Nephron progenitor cell (in vitro differentiated cells): ENCODE measurements at regions not wholly inside any gene's neighbourhood (a gene's known extent, or its start where the extent isn't known, plus 50 kb on each side); places are given as distances from the start of the nearest gene placed in this dataset.
A peak's percentile ranks its signal among the peaks of the same experiment; 100 is the strongest.
"Not testable (repeated sequence)": the region's sequence is repeated elsewhere in the genome, so short reads cannot be mapped to it uniquely, and the experiment has no call there.

Experiments used
- DNase-seq: peaks from one replicate; pipeline ENCODE4 v3.0.0; 2021
- H3K27ac Mint-ChIP-seq: 2 replicates; pipeline ENCODE4 v1.8.0; 2021; ENCODE audit warnings: mild to moderate bottlenecking, moderate library complexity, mixed read lengths
- H3K27me3 Mint-ChIP-seq: 2 replicates; pipeline ENCODE4 v1.8.0; 2021; ENCODE audit warnings: mild to moderate bottlenecking, low read depth, mixed read lengths; ENCODE audit not compliant: poor library complexity
- H3K36me3 Mint-ChIP-seq: 2 replicates; pipeline ENCODE4 v1.8.0; 2021; ENCODE audit warnings: low read depth, mixed read lengths
- H3K4me1 Mint-ChIP-seq: 2 replicates; pipeline ENCODE4 v1.8.0; 2021; ENCODE audit warnings: mixed read lengths
- H3K4me3 Mint-ChIP-seq: 2 replicates; pipeline ENCODE4 v1.8.0; 2021; ENCODE audit warnings: mild to moderate bottlenecking, moderate library complexity, mixed read lengths
- H3K9me3 Mint-ChIP-seq: 2 replicates; pipeline ENCODE4 v1.8.0; 2021; ENCODE audit warnings: mild to moderate bottlenecking, moderate library complexity, mixed read lengths
- CTCF ChIP-seq: fragments of 200-600 bp; sonication (generic); IDR thresholded peaks from 2 replicates; pipeline ENCODE4 v1.5.0; 2021; ENCODE audit warnings: antibody characterized with exemption

- TF ChIP-seq CTCF = no peak
- H3K4me1 Mint-ChIP-seq = no peaks in the 10 kb centered on the region
- DNase-seq = no peak
- no peak overlapping the region for H3K4me3 Mint-ChIP-seq
- H3K9me3 Mint-ChIP-seq = peaks cover 65% of the 10 kb centered on the region
- peaks cover 5% of the 10 kb centered on the region for H3K36me3 Mint-ChIP-seq
- no peak overlapping the region for H3K27ac Mint-ChIP-seq
- H3K27me3 Mint-ChIP-seq = peaks cover 4% of the 10 kb centered on the region
Measured at GRCh38 chr1:68873144-68873543, 376.3 kb upstream of the DEPDC1 start.

DNA sequence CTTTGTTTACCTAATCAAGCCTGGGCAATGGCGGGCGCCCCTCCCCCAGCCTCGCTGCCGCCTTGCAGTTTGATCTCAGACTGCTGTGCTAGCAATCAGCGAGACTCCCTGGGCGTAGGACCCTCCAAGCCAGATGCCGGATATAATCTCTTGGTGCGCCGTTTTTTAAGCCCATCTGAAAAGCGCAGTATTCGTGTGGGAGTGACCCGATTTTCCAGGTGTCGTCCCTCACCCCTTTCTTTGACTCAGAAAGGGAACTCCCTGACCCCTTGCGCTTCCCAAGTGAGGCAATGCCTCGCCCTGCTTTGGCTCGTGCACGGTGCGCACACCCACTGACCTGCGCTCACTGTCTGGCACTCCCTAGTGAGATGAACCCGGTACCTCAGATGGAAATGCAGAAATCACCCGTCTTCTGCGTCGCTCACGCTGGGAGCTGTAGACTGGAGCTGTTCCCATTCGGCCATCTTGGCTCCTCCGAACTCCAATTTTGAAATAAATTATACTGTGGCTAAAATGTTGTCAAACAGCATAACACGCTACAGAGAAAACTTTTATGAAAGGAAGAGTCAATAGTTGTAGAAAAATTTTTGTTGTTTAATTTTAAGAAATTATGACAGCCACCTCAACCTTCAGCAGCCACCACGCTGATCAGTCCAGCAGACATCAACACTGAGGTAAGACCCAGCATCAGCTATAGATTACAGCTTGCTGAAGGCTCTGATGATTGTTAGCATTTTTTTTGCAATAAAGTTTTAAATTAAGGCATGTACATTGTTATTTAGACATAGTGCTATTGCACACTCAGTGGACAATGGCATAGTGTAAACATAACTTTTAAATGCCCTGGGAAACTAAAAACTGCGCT, 384.7 kb upstream of the DEPDC1 start:
- not testable (repeated sequence) for H3K4me1 Mint-ChIP-seq, H3K36me3 Mint-ChIP-seq, DNase-seq, H3K27me3 Mint-ChIP-seq
- Mint-ChIP-seq H3K9me3 (peaks cover 13% of the 10 kb centered on the region), H3K4me3 (peak overlapping the region; percentile 73), H3K27ac (peak overlapping the region; percentile 65)

DNA sequence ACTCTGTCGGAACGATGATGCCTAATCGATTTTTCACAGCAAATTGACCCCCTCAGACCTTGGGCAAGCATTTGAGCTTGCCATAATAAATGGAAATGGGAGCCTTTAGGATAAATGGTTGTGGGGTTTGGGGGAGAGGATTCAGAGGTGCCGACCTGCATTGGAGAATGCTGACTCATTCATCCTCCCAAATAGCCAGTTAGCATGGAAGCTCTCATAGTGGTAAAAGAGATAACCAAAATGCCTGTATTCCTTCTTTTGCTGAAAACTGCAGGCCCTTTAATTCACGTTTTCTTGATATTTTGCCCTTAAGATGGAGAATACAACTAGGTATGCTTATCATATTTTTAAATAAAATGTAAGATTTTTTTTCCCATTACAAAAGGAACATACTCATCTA, 392.6 kb upstream of the DEPDC1 start:
- H3K27ac Mint-ChIP-seq = no peak overlapping the region
- no peak for DNase-seq
- TF ChIP-seq CTCF = no peak

GRCh38 chr1:68890736-68891135, 393.9 kb upstream of the DEPDC1 start:
- Mint-ChIP-seq H3K36me3 (no peaks in the 10 kb centered on the region), H3K4me3 (no peak overlapping the region), H3K4me1 (no peaks in the 10 kb centered on the region), H3K9me3 (peaks cover 4% of the 10 kb centered on the region), H3K27me3 (peaks cover 3% of the 10 kb centered on the region), H3K27ac (no peak overlapping the region)
- DNase-seq = no peak
- no peak for TF ChIP-seq CTCF

More for the DNA sequence above, 392.6 kb upstream of the DEPDC1 start:
- H3K27me3 Mint-ChIP-seq = peaks cover 3% of the 10 kb centered on the region
- no peak overlapping the region for H3K4me3 Mint-ChIP-seq
- H3K4me1 Mint-ChIP-seq = no peaks in the 10 kb centered on the region
- no peaks in the 10 kb centered on the region for H3K36me3 Mint-ChIP-seq
- peaks cover 2% of the 10 kb centered on the region for H3K9me3 Mint-ChIP-seq

- no peaks in the 10 kb centered on the region for H3K27me3 Mint-ChIP-seq
Measured at GRCh38 chr1:68904477-68904876, 407.6 kb upstream of the DEPDC1 start.

GRCh38 chr1:68906431-68906830, 409.5 kb upstream of the DEPDC1 start:
- no peak for TF ChIP-seq CTCF
- H3K4me1 Mint-ChIP-seq = peaks cover 5% of the 10 kb centered on the region
- no peak overlapping the region for H3K27ac Mint-ChIP-seq
- peaks cover 20% of the 10 kb centered on the region for H3K9me3 Mint-ChIP-seq
- DNase-seq = no peak
- H3K4me3 Mint-ChIP-seq = no peak overlapping the region
- H3K27me3 Mint-ChIP-seq = no peaks in the 10 kb centered on the region
- peaks cover 14% of the 10 kb centered on the region for H3K36me3 Mint-ChIP-seq

More at GRCh38 chr1:68904477-68904876, 407.6 kb upstream of the DEPDC1 start:
- Mint-ChIP-seq H3K4me3 (no peak overlapping the region), H3K27ac (no peak overlapping the region), H3K36me3 (peaks cover 1% of the 10 kb centered on the region), H3K4me1 (peaks cover 5% of the 10 kb centered on the region), H3K9me3 (peaks cover 2% of the 10 kb centered on the region)
- DNase-seq = no peak
- no peak for TF ChIP-seq CTCF
